LNCaP clone FGC (cell line): ENCODE measurements at regions not wholly inside any gene's neighbourhood (a gene's known extent, or its start where the extent isn't known, plus 50 kb on each side); places are given as distances from the start of the nearest gene placed in this dataset.

Experiments used
- DNase-seq: peaks from one replicate; pipeline ENCODE4 v3.0.0-alpha.2; 2011; ENCODE audit warnings: low read depth
- H3K4me3 ChIP-seq: 2 replicates; pipeline ENCODE4 v1.5.1; 2011; ENCODE audit warnings: mild to moderate bottlenecking, low read depth, low read length, control low read depth
- TF ChIP-seq, protein P1 (sequence below): IDR thresholded peaks from 2 replicates; pipeline ENCODE4 v1.5.1; 2012; ENCODE audit warnings: mild to moderate bottlenecking; ENCODE audit not compliant: control insufficient read depth, insufficient read depth; ENCODE audit errors: extremely low read depth

DNA sequence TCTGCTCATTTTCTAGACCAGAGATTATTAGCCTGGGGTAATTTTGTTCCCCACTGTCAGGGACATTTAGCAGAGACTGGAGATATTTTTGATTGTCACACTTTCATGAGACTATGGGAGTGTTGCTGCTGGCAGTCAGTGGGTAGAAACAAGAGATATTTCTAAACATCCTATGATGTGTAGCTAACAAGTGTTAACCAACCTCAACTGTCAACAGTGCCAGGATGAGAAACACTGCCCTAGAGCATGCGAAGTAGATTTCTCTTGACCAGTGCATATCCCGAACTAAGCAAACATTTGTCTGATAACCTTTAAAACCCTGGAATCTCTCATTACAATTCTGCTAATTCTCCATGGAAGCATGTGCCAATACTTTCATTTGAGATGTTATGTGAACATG, 607.4 kb upstream of the TMPRSS15 start:
- DNase-seq: no peak
- TF ChIP-seq, protein P1, sequence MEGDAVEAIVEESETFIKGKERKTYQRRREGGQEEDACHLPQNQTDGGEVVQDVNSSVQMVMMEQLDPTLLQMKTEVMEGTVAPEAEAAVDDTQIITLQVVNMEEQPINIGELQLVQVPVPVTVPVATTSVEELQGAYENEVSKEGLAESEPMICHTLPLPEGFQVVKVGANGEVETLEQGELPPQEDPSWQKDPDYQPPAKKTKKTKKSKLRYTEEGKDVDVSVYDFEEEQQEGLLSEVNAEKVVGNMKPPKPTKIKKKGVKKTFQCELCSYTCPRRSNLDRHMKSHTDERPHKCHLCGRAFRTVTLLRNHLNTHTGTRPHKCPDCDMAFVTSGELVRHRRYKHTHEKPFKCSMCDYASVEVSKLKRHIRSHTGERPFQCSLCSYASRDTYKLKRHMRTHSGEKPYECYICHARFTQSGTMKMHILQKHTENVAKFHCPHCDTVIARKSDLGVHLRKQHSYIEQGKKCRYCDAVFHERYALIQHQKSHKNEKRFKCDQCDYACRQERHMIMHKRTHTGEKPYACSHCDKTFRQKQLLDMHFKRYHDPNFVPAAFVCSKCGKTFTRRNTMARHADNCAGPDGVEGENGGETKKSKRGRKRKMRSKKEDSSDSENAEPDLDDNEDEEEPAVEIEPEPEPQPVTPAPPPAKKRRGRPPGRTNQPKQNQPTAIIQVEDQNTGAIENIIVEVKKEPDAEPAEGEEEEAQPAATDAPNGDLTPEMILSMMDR: no peak

DNA sequence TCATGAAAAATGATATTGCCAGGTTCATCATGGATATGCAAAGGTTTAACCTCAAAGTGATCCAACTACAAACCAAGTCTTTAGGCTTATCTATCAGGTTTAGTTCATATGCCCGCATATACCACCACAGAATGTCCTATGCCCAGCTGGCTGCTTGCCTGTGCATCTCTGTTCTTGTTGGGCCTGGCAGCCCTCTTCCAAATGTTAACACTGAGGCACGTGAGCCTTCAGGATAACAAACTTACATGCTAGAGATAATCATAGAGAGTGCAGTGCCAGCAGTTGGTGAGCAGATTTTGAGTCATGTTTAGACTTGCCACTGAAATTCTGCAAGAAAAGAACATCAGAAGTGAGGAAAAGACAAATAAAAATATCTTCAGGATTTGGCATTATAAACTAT, 607.9 kb upstream of the TMPRSS15 start:
- TF ChIP-seq, protein P1: no peak
- no peak overlapping the region for H3K4me3 ChIP-seq
- no peak for DNase-seq

More for the DNA sequence above, 607.4 kb upstream of the TMPRSS15 start:
- no peak overlapping the region for H3K4me3 ChIP-seq

GRCh38 chr21:19013916-19014315, 610.3 kb upstream of the TMPRSS15 start:
- no peak overlapping the region for H3K4me3 ChIP-seq
- DNase-seq: no peak
- TF ChIP-seq, protein P1: no peak

GRCh38 chr21:19018529-19018928, 614.9 kb upstream of the TMPRSS15 start:
- DNase-seq: no peak
- H3K4me3 ChIP-seq: no peak overlapping the region
- TF ChIP-seq, protein P1: no peak

DNA sequence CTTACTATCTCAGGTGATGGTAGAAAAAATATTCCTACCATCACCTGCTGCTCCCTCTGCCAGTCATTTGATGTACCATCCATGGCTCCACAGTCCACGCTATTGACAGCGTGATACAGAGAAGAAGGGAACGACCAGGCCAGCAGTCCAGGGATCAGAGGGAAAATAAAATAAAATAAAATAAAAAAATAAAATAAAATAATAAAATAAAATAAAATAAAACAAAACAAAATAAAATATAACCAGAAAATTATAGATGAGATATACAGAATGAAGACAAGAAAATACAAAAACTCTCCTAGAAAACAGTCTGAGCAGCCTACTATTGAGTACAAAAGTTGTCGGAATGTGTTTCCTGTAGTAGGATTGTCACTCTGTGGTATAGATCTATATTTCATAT, 619.4 kb upstream of the TMPRSS15 start:
- DNase-seq: no peak
- H3K4me3 ChIP-seq: no peak overlapping the region
- TF ChIP-seq, protein P1: no peak

DNA sequence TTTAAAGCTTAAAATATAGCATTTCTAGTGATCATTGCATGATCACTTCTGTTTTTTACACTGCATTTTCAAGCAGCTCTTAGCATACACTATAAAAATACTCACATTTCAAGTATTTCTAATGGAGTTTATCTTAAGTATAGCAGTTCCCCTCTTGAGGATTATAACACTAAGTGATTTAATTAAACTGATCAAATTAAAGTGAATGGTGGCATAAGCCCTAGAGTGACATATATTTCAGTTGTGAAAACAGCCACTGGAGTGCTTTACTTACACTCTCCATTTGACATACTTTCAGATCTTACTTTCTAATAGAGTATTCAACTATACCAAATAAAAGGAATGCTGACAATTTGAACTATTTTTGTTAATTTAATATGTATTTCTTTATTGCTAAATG, 623.3 kb upstream of the TMPRSS15 start:
- DNase-seq: no peak
- H3K4me3 ChIP-seq: no peak overlapping the region
- TF ChIP-seq, protein P1: no peak

DNA sequence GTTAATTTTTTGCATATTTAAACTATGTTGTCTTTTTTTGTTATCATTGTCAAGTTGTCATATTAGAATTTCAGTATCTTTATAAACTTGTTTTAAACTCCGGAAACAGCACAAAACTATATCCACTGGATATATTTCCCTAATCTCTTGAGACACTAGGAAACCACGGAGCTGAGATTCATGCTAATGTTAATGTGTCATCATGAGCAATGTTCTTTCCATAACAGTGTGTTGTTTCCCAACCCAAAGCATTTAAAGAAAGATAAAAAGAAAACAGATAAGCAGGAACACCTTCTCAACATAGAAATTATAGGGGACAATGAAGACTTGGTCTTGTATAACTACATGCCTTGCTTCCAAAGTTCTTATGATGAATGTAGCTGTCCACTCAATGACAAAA, 626.2 kb upstream of the TMPRSS15 start:
- no peak for DNase-seq
- H3K4me3 ChIP-seq: no peak overlapping the region
- TF ChIP-seq, protein P1: no peak
